Upper lobe of left lung (tissue), 4 donors: ENCODE measurements at regions not wholly inside any gene's neighbourhood (a gene's known extent, or its start where the extent isn't known, plus 50 kb on each side); places are given as distances from the start of the nearest gene placed in this dataset.

Experiments
- EP300 ChIP-seq, 4 donors: sonication (generic); formaldehyde crosslinking; IDR thresholded peaks; one replicate each; pipeline ENCODE4 v1.5.1; 2017; ENCODE audit warnings: antibody characterized with exemption in 4 of 4, control low read depth in 2 of 4
- POLR2A ChIP-seq, 4 donors: fragments of 450-650 bp; IDR thresholded peaks; one replicate each; pipeline ENCODE4 v1.5.1; 2016 to 2017; ENCODE audit warnings: antibody characterized with exemption in 4 of 4, mild to moderate bottlenecking in 2 of 4
- POLR2AphosphoS5 ChIP-seq, 2 donors: sonication (generic); formaldehyde crosslinking; IDR thresholded peaks; one replicate each; pipeline ENCODE4 v1.5.1; 2017; ENCODE audit warnings: antibody characterized with exemption in 2 of 2
- TF ChIP-seq, protein P1 (sequence below), 6 experiments: fragments of 450-650 bp in 4 of 6; fragments of 200-600 bp in 2 of 6; sonication (generic) in 2 of 6; IDR thresholded peaks; one replicate each; pipeline ENCODE4 v1.5.1; 2016 to 2019; ENCODE audit warnings: antibody characterized with exemption in 6 of 6

DNA sequence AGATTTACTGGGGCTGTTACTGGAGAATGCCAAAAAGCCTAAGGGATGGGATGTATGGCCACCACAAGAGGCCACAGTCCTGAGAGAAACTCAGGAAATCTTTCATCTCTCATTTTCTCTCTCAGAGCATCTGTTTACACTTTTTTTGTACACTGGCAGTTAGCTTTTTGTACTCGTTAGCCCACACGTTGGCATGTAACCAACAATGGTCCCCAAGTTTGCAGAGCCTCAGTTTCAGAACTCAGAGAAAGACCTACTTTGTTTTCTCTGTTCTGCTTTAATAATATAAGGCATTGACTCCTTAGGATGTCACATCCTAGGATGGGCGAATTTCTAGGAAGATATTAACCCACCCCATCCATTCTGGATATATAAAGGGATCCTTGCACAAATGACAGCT lies 183.5 kb downstream of the SUCNR1 start:
- TF ChIP-seq POLR2A (IDR thresholded peaks at IDR 0.05) (no peak), EP300 (IDR thresholded peaks at IDR 0.05) (no peak), POLR2AphosphoS5 (IDR thresholded peaks at IDR 0.05) (no peak)
- TF ChIP-seq, protein P1, sequence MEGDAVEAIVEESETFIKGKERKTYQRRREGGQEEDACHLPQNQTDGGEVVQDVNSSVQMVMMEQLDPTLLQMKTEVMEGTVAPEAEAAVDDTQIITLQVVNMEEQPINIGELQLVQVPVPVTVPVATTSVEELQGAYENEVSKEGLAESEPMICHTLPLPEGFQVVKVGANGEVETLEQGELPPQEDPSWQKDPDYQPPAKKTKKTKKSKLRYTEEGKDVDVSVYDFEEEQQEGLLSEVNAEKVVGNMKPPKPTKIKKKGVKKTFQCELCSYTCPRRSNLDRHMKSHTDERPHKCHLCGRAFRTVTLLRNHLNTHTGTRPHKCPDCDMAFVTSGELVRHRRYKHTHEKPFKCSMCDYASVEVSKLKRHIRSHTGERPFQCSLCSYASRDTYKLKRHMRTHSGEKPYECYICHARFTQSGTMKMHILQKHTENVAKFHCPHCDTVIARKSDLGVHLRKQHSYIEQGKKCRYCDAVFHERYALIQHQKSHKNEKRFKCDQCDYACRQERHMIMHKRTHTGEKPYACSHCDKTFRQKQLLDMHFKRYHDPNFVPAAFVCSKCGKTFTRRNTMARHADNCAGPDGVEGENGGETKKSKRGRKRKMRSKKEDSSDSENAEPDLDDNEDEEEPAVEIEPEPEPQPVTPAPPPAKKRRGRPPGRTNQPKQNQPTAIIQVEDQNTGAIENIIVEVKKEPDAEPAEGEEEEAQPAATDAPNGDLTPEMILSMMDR (IDR thresholded peaks at IDR 0.05): no peak
